Lower leg skin (tissue), 3 donors: ENCODE measurements at regions not wholly inside any gene's neighbourhood (a gene's known extent, or its start where the extent isn't known, plus 50 kb on each side); places are given as distances from the start of the nearest gene placed in this dataset.

Source experiments
- POLR2A ChIP-seq, 2 donors: fragments of 450-650 bp; IDR thresholded peaks; one replicate each; pipeline ENCODE4 v1.6.1; 2016 to 2017; ENCODE audit warnings: antibody characterized with exemption in 2 of 2, mild to moderate bottlenecking in 1 of 2, moderate library complexity in 1 of 2
- TF ChIP-seq, protein P1 (sequence below), 3 donors: fragments of 450-650 bp; IDR thresholded peaks; one replicate each; pipeline ENCODE4 v1.5.1; 2016; ENCODE audit warnings: antibody characterized with exemption in 3 of 3, mild to moderate bottlenecking in 3 of 3, moderate library complexity in 2 of 3

DNA sequence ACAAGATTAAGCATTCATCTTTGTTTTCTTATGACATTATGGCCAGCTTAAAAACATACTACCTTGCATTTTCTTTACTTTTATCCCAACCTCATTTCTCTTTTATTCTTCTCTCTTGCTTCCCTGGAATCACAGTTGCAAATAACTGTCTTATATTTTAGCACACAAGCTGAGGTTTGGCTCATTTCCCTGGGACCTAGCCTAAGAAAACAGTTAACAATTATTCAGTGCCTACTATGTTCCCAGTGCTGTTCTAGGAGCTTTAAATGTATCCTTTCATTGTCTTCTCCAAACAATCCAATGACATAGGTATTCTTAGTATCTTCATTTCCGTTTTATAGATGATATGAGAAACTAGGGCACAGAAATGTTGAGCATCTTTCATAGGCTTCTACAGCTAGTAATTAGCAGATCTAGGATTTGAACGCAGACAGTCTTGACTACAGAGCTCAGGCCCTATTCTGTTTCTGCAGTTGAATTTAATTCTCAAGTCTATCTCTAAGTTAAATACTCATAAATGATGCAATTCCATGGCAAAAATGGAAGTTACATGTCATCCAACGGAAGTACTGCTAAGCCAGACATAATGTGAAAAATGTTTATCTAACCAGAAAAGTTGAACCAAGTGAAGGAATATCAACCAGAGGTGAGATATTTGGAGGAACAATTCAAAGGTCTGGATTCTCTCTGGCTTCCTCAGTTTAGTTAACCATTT, 52.3 kb upstream of the MTAP start:
- TF ChIP-seq POLR2A (IDR thresholded peaks at IDR 0.05) = no peak
- TF ChIP-seq, protein P1, sequence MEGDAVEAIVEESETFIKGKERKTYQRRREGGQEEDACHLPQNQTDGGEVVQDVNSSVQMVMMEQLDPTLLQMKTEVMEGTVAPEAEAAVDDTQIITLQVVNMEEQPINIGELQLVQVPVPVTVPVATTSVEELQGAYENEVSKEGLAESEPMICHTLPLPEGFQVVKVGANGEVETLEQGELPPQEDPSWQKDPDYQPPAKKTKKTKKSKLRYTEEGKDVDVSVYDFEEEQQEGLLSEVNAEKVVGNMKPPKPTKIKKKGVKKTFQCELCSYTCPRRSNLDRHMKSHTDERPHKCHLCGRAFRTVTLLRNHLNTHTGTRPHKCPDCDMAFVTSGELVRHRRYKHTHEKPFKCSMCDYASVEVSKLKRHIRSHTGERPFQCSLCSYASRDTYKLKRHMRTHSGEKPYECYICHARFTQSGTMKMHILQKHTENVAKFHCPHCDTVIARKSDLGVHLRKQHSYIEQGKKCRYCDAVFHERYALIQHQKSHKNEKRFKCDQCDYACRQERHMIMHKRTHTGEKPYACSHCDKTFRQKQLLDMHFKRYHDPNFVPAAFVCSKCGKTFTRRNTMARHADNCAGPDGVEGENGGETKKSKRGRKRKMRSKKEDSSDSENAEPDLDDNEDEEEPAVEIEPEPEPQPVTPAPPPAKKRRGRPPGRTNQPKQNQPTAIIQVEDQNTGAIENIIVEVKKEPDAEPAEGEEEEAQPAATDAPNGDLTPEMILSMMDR (IDR thresholded peaks at IDR 0.05) = no peak
